ENCODE measurements at regions not wholly inside any gene's neighbourhood (a gene's known extent, or its start where the extent isn't known, plus 50 kb on each side); places are given as distances from the start of the nearest gene placed in this dataset.

GRCh38 chr22:49452362-49452946, 375.2 kb downstream of the BRD1 start:
- TF ChIP-seq CTCF (IDR thresholded peaks at IDR 0.05; ENCODE audit: insufficient read depth, missing control alignments) = no peak
- DNase-seq (ENCODE audit: insufficient read length, low spot score) (no peak), FAIRE-seq (no peak)

- no peak for DNase-seq (ENCODE audit: insufficient read length, low spot score)
- FAIRE-seq = no peak
- no peak for TF ChIP-seq CTCF (IDR thresholded peaks at IDR 0.05; ENCODE audit: insufficient read depth, missing control alignments)
Measured at GRCh38 chr22:49451070-49451840, 376.4 kb downstream of the BRD1 start.

GRCh38 chr22:49450498-49450897, 377.2 kb downstream of the BRD1 start:
- DNase-seq (ENCODE audit: insufficient read length, low spot score) = no peak
- no peak for TF ChIP-seq CTCF (IDR thresholded peaks at IDR 0.05; ENCODE audit: insufficient read depth, missing control alignments)
- no peak for FAIRE-seq

- TF ChIP-seq CTCF (IDR thresholded peaks at IDR 0.05; ENCODE audit: insufficient read depth, missing control alignments) = no peak
- DNase-seq (ENCODE audit: insufficient read length, low spot score) = no peak
- no peak for FAIRE-seq
Measured at GRCh38 chr22:49449811-49450446, 377.7 kb downstream of the BRD1 start.

- no peak for DNase-seq (ENCODE audit: insufficient read length, low spot score)
- no peak for FAIRE-seq
- no peak for TF ChIP-seq CTCF (IDR thresholded peaks at IDR 0.05; ENCODE audit: insufficient read depth, missing control alignments)
Measured at GRCh38 chr22:49449377-49449776, 378.3 kb downstream of the BRD1 start.

GRCh38 chr22:49448526-49448925, 379.1 kb downstream of the BRD1 start:
- TF ChIP-seq CTCF (IDR thresholded peaks at IDR 0.05; ENCODE audit: insufficient read depth, missing control alignments) = no peak
- FAIRE-seq = no peak

GRCh38 chr22:49447837-49448236, 379.8 kb downstream of the BRD1 start:
- FAIRE-seq (no peak), DNase-seq (ENCODE audit: insufficient read length, low spot score) (no peak)
- TF ChIP-seq CTCF (IDR thresholded peaks at IDR 0.05; ENCODE audit: insufficient read depth, missing control alignments) = no peak

More at GRCh38 chr22:49448526-49448925, 379.1 kb downstream of the BRD1 start:
- DNase-seq (ENCODE audit: insufficient read length, low spot score) = no peak

All from D721Med (cell line).